Mucosa of gallbladder (tissue), 1 donor: ENCODE measurements at regions not wholly inside any gene's neighbourhood (a gene's known extent, or its start where the extent isn't known, plus 50 kb on each side); places are given as distances from the start of the nearest gene placed in this dataset.

ENCODE experiments used
- DNase-seq: peaks from one replicate; pipeline ENCODE4 v3.0.0-alpha.2; 2020; ENCODE audit warnings: low spot score
- donor health status: DM: no; HTN: no; CAD: no.

- DNase-seq, result no peak
These were observed 614.6 kb upstream of the MGMT start for GRCh38 chr10:128852449-128852848.

- no peak for DNase-seq
These were observed 614.1 kb upstream of the MGMT start for GRCh38 chr10:128852902-128853301.

DNA sequence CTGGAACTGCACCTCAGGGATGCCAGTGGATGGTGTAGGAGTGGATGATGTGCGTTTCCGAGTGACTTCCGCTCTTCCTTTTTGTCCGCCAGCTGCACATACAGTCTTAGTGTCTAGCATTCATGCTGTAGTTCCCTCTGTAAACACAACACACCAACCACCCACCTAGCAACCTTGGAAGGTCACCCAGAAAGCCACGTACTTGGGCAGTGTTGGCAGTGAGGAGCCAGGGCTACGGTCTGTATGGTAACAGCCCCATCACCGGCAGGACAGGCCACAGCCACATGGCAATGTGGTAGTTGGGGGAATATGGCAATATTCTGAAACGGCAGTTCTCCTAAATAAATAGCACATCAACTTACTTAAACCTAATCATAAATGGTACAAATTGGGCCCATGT lies 613.5 kb upstream of the MGMT start:
- no peak for DNase-seq

DNA sequence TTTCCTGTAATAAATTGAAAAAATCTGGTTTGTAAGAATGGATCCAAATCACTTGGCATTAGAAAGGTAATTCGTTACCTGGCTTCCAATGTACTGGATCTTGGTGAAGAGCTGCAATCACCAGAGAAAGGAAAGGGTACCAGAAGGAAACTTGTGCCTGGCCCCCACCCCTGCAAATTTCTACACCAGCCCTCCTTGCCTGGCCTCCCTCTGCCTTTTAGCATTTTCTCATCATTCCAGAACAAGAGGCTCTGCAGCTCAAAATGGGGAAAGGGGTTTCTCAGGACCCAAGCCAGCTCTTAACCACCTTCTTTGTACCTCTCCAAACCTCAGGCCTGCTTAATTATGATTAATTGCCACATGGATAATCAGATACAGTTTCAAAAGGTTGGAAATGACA lies 612.8 kb upstream of the MGMT start:
- DNase-seq, result no peak

- peak; percentile 87 for DNase-seq
These were observed 612.1 kb upstream of the MGMT start for GRCh38 chr10:128854963-128855362.

DNA sequence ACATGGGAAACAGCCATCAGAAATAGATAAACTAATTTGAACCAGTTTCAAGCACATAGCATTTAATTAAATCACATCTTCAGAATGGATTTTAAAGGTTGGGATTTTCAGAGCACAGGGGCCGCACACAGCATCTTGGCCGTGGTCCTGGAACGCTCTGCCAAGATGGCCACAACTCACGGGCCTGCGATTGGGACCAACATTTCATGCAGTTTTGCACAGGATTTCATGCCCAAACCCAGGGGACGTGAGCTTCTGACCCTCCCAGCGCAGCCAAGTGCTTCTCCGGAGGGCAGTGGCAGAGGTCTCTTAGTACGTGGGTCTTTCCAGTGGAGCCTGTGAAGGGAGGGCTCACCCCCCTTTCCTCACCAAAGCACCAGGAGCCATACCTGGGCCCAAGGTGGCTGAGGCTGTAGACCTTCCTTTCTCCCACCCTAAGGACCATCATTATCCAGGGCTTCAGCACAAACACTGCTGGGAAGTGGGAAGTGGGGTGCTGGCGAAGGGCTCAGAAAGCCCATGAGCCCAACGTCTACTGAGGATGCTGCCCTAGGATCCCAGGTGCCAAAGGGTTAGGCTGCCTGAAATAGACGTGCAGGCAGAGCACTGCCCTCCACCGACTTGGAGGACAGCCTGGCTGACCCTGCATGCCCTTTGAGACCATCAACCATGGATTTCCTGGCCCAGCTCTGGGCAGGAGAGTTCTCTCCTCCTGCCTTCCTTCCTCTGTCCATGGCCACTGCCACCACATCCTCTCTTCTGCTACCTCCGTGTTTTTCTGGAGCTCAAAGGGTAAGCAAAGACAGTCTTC lies 611.2 kb upstream of the MGMT start:
- no peak for DNase-seq

- peak; percentile 11 for DNase-seq
These were observed 607.2 kb upstream of the MGMT start for GRCh38 chr10:128859738-128860386.

DNA sequence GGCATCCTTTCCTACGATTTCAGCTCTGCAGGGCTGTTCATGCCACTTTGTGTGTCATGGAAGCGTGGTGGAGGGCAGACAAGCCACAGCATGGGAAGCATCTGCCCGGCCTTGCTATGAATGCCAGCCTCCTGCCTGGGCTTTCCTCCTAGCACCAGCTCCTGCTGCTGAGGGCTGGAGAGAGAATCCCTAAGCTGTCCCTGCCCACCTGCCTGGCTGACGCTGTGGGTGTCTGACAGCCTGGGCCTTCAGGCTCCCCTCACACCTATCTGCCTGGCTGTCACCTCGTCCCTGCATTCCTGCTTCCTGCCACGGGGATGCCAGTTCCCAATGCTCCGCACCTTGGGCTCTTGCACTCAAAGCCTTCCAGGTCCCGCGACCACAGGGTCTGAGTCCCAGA lies 606.5 kb upstream of the MGMT start:
- DNase-seq, result peak; percentile 6

GRCh38 chr10:128861018-128861901 lies 605.8 kb upstream of the MGMT start:
- DNase-seq, result peak; percentile 6

DNA sequence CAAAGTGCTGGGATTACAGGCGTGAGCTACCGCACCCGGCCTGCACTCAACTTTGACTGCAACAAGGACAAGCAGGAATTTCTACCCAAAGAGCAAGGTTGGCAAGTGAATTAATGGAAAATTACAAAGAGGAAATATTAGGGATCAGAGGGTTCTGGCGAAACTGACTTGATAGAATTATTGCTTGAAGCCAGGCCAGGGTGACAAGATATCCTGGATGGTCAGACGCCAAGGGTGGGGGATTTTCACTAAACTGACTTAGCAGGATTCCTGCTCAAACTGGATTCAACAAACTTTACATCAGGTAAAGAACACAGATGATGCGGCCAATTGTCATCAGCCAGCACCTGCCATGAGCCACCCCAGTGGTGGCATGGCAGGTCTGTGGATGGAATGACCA lies 603.6 kb upstream of the MGMT start:
- peak; percentile 6 for DNase-seq

- DNase-seq, result peak; percentile 6
These were observed 603.1 kb upstream of the MGMT start for GRCh38 chr10:128863823-128864405.

GRCh38 chr10:128864554-128865295 lies 602.3 kb upstream of the MGMT start:
- peak; percentile 8 for DNase-seq

DNA sequence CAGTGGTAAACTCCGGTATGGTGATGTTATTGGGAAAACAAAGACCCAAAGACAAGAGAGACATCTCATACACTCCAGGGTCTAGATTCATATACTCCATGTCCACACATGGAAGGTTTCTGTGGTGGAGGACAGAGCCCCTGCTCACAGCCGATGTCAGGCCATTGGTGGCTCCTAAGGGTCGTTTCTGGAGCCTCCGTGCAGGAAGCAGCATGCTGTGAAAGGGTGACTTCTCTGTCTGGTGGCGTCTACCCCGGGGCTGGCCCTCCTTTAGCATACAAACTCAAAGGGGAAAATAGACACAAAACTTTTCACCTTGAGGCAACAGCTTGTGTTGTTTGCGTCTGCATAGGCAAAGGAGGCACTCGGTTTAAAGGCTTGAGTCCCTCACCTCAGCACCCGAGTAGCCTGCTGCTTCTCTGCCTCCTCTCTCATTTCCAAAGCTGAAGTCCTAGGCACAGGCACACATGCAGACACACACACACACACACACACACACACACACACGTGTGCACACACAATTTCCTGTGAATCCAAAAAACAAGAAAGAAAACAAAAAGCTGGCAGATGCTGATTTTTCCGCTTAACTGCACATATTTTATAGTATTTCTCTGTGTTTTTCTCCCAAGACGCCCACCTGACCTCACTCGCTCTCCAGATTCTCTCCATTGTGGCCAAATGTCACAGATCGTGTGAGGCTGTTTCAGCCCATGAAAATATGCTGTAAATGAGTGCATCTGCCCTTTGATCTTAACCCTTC lies 601.4 kb upstream of the MGMT start:
- no peak for DNase-seq

DNA sequence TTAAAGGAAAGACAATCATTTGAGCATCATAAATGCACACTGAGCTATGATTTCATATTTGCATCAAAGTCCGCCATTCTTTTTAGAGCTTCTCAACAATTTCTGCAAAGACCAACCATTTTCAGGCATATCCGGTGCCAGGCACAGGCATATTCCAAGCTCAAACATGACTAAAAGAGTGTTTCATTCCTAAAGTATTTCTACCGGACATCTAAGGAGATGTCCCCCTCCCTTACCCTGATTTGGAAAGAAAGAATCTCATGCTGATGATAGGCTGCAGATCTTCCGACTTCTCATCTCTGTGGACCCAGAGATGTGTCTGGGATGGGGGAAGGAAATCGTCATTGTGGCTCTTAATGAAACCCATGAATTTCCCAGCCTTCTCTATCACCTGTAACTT lies 600.5 kb upstream of the MGMT start:
- DNase-seq, result no peak

- DNase-seq, result no peak
These were observed 599.8 kb upstream of the MGMT start for GRCh38 chr10:128867210-128867609.

GRCh38 chr10:128867819-128868218 lies 599.2 kb upstream of the MGMT start:
- DNase-seq, result peak; percentile 5

DNA sequence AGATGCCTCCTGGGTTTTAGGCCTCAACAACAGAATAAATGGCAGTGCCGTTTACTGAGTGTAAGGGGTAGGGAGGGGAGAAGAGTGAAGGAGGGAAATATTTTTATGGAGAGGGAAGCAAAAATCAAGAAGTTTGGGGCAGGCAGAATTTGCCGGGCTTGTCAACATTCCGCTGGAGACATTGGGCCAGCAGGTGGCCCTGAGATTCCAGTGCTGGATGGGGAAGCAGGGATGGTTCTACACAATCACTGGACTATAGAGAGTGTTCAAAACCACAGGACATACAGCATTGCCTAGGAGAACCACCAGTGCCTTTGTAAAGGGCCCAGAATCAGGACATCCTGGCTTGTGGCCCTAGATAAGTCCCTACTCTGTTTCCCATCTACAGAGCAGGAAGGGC lies 598.6 kb upstream of the MGMT start:
- DNase-seq, result peak; percentile 1

- DNase-seq, result peak; percentile 3
These were observed 597.8 kb upstream of the MGMT start for GRCh38 chr10:128869101-128869749.

DNA sequence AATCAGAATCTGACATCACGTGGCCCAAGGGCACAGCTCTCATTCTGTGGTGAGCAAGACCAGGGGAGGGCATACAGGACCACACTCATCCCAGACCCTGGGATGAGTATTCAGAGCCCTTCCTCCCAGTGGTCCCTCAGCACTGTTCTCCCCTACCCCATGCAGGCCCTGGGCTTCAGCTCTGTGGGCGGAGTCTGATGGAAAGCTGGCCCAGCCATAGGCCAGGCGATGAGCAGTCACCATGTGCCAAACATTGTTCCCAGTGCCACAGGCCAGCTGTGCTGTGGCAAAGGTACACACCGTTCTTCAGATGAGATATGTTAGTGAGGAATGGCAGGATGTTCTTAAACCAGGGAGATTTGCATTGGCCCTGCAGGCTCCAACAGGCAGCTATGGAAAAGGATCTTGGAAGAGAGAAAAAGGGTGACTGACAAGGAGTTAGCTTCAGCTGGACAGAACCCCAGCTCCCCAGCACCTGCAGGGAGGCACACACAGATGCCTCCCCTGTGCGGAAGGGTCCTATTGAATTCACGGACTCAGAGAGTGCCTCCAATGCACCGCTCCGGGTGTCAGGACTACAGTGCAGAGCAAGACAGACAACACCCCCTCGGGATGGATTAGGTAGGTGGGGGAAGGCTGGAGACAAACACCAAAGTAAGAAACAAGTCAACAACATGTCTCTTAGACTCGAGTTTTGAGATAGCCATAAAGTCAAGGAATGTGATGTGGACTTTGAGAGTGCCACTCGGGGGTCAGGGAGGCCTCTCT lies 596.0 kb upstream of the MGMT start:
- DNase-seq, result no peak
